ENCODE measurements at regions not wholly inside any gene's neighbourhood (a gene's known extent, or its start where the extent isn't known, plus 50 kb on each side); places are given as distances from the start of the nearest gene placed in this dataset.
"Not testable (repeated sequence)": the region's sequence is repeated elsewhere in the genome, so short reads cannot be mapped to it uniquely, and the experiment has no call there.

DNA sequence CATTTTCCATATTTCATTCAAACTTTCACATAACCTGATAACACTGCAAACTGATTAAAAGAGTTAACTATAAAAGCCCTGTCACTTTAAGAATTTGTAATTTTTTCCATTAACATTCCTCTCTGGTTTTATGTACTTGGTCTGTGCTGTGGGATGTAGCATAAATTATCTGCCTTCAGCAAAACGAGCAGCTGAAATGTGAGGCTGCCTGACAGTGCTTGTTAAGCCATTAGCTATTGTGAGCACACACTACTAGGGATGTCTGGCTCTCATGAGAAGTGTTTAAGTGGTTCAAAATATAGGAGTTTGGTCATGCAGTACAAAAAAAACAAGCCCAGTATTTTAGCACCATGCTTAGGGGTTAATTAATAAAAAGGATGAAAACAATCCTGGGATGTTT lies 63.0 kb downstream of the HOXA1 start:
- no peak for DNase-seq (ENCODE audit: low spot score)

DNA sequence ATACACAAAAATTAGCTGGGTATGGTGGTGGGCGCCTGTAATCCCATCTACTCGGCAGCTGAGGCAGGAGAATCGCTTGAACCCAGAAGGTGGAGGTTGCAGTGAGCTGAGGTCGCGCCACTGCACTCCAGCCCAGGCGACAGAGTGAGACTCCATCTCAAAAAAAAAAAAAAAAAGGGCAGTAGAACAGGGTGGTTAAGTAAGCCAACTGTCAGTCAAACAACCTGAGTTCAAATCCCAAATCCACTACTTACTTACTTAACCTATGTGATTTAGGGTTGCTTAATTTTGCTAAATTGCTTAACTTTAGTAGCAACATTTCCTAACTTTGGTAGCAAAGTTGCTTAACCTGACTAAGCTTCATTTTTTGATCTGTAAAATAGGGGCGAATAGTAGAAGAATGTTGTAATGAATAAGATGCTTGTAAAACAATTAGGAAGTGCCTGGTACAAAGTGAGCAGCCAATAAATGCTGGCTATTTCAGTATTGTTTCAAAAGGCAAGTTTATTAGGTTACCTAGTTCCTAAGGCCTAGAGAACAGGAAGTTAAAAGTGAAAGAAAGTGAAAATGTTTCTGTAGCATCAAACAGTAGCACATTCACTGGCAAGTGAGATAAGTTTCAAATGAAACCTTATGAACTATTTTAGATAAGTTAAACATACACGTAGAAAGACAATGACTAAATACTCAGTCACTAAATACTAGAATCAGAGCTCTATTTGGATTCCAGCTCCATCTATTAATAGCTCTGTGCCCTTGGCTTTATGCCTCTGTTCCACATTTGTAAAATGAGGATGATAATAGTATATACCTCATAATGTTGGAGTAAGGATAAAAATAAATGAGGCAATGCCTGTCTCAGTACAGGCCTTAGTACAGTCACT lies 64.3 kb downstream of the HOXA1 start:
- DNase-seq (ENCODE audit: low spot score): peak; percentile 6

DNA sequence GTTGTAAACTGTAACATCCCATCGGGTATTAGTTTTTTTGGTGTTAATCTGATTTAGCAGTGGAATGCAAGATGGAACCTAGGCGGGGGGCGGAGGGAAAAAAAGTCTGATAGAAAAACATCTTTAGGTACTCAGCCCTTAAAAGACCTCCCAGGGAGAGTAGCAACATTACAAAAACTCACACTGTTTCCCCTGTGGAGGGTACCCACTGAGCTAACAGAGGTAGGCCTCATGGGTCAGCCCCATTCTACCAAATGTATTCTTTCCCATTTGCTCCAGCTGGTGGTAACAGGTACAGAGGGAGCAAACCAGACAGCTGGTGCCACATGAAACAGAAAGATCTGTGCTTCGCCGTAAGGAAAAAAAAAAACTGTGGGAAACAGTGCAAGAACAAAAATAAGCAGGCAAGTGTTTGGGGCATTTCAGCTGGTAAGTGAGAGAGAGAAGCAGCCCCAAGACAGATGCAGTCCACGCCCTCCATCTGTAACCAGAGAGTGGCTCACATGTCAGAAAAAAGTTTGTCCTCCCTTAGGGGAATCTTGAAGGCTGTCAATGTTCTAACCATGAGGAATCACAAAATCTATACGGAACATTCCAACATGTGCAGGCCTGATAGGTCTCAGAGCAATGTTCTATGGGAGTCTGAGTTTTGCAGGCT lies 65.3 kb downstream of the HOXA1 start:
- DNase-seq (ENCODE audit: low spot score): no peak

DNA sequence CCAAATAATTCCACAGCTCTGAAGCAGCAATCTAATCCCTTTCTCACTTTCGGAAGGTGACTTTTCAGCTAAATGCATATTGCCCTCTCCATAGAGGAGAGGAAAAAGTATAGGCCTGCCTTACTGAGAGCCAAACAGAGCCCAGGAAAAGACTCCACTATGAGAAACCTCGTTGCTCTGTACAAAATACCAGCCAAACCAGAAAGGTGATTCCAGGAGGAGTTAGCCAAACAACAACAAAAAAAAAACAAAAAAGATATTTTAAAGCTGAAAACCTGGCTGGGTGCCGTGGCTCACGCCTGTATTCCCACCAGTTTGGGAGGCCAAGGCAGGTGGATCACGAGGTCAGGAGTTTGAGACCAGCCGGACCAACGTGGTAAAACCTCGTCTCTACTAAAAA lies 70.5 kb downstream of the HOXA1 start:
- DNase-seq (ENCODE audit: low spot score): no peak

DNA sequence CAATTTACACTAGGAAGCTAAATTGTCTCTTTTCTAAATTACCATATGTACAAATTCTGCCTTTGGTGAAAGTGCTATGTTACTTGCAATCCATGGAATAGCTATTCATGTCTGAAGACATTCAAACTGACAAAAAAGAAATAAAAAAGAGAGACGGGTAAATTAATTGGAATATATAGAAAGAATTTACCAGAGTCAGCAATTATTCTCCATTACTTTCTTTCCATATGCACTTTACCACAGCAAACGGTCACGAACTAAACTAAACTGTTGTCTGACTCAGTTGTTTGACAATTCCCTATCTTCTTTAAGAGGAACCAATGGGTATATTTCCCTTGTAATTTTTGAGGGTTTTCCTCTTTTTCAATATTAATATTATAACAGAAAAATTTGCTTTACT lies 85.7 kb downstream of the HOXA1 start:
- DNase-seq (ENCODE audit: low spot score): no peak

DNA sequence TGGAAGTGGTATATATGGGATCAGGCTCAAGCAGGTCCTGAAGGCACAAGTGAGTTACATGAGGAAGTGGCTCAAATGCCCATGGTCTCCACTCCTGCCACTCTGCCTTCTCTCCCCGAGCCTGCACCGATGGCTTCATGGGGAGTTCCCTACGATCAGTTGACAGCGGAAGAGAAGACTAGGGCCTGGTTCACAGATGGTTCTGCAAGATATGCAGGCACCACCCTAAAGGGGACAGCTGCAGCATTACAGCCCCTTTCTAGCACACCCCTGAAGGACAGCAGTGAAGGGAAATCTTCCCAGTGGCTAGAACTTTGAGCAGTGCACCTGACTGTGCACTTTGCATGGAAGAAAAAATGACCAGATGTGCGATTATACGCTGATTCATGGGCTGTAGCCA lies 95.3 kb downstream of the HOXA1 start:
- DNase-seq (ENCODE audit: low spot score): no peak

DNA sequence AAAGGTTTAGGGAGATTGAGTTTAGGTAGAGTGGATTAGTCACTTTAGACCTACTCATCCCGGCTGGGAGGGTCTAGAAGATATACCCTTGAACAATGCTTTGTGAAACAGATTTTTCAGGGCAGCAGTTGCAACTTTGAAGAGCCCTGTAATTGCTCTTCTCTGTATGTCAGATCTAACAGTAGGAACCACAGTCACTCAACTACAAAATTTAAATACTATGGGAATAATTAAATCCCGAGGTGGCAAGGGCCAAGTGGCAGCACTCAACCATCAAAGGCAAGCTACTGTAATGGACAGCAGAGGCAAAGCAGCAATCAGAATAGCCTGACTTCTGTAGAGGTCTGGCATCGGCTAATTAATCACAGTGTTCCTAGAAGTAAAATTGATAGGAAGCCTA lies 97.5 kb downstream of the HOXA1 start:
- DNase-seq (ENCODE audit: low spot score): not testable (repeated sequence)

DNA sequence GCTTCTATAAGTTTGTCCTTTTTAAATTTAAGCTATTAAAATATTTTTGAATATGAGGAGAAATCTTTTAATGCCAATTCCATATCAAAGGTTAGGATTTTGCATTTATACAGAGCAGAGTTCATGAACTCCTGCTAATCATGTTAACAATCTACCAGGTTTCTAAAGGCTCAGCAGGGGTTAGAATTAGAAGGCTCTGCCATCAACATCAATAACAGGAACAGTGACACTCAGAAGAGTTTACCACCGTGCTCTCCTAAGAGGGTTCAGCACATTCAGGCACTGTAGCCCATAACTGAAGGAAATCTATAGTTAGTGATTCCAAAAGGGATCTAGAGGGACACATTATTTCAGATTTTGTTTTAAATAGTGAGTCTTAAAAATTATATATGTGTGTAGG lies 100.1 kb downstream of the HOXA1 start:
- DNase-seq (ENCODE audit: low spot score): no peak

DNA sequence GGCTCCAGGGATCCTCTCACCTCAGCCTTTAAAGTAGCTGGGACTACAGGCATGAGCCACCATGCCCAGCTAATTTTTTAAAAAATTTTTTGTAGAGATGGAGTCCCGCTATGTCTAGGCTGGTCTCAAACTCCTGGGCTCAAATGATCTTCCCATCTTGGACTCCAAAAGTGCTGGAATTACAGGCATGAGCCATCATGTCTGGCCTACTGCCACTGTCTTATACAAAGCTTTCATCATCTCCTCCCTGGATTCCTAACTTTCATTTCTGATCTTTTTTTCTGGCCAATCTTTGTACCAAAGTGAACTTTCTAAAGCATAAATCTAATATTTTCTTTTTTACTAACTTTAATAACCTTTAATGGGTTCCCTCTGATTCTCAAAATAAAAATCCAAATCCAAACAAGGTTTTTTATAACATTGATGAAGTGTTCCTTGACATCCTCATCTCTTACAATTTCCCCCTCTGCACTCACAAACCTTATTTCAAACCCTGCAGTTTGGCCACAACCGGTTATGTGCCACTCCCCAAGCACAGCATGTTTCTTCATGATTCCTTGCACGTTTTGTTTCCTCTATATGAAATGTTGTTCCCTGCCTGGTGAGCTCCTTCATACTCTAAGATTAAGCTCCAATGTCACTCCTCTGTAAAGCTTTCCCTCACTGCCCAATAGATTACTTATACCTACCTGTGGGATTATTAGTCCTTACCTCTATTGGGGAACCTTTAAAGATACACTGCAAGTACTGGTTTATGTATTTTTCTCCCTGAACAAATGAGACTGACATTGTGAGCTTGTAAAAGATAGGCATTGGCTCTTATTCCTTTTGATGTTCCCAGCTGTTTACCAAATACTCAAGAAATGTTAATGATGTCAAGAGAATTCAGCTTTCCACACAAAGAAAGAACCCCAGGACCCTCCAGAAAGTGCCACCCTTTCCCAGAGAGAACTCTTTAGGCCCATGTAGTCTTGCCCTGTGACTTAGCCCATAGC lies 101.7 kb downstream of the HOXA1 start:
- DNase-seq (ENCODE audit: low spot score): no peak

DNA sequence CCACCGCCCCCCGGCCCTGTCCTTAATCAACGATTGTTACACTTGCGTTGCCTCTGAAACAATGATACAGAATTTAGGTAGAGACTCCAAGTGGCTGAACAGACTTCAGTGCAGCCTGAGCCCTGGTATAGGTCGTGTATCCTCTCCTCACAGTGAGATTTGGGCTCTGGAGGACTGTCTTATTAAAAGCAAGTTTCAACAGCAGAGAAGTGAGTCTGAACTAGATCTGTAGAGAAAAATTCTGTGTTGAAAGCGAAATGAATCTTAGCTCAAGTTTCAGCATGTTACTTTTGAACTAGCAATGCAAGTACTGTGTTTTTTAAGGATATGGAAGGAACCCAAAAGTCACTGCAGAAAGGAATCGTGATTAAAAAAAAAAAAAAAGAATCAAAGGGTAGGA lies 103.1 kb downstream of the HOXA1 start:
- no peak for DNase-seq (ENCODE audit: low spot score)

DNA sequence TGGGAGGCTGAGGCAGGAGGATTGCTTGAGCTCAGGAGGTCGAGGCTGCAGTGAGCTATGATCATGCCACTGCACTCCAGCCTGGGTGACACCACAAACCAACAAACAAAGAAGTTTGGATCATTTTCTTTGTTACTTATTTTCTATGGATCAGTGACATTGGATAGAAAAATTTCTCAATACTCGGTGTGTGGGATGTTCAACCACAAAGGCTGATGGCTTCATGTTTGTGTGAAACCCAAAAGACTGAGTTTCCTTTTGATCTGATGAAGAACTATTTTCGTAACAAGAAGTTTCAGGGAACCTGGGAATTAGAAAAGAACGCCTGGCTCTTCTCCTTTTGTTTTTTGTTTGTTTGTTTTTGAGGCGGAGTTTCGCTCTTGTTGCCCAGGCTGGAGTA lies 104.0 kb downstream of the HOXA1 start:
- DNase-seq (ENCODE audit: low spot score): no peak

DNA sequence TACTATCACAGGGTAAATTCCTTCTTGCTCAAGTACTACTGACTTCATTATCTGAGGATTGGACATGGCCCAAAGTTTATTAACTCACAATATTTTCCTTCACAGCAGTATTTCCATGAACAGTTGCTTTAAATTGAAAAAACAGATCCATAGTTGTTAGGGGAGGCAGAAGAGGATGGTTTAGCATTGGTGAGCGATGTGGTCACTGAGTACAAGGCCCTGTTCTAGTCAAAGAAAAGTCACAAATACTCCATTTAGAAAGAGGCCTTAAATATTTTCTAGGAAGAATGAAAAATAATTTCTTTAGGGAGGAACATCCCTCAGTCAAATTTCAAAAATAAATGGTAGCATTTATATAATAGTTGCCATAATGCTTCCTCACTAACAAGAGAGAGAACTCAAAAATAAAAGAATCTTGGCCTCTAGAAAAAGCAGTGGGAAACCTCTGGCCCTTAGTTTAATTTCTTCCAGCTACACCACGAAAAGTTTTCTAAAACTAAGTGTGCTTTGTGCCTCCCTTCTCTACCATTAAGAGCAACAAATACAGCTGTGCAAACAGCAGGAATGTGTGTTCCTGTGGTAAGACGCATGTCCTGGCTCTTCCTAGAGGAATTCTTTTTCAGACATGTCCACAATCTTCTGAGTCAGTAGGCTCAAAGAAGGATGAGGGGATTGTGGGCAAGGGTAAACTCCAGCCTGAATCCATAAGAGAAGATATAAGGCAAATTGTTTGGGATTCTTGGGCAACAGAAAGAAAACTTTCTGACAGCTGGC lies 105.7 kb downstream of the HOXA1 start:
- no peak for DNase-seq (ENCODE audit: low spot score)

DNA sequence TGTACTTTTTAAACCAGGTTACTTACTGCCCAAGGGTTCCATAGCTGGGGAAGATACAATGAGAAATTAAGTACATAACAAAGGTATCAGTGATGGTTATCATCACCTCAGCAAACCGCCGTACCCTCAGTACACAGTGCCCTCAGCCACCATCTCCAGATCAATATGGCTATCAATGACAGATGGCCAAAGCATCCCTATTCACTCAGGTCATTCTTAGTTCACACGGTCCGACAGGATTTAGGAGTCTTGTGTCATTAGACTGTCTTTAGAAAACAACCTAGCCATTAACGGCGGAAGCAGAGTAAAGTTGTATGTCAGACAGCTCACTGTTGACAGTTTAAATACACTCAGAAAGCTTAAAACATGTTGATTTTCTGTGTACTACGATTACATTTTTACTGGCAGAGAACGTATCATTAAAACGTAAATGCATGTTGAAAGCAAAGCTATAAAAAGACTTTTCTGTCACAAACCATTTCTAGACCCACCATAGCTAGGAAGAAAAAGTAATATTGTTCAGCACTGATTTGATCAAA lies 106.9 kb downstream of the HOXA1 start:
- no peak for DNase-seq (ENCODE audit: low spot score)

DNA sequence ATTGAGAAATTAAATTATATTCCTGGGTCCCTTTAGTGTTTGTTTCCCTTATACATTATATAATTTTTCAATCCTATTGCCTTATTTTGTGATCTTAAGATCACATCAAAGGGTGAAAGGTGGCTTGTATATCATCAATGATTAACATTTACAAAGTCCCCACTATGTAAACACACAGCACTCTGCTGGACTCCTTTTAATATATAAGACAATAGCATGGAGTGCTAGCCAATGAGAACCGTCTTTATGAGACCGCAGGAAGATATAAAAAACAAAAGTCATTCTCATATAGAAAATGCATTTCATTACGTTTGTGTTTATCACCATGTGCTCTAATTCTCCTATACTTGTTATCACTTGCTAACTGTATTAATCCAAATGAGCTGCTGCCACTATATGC lies 108.5 kb downstream of the HOXA1 start:
- no peak for DNase-seq (ENCODE audit: low spot score)

DNA sequence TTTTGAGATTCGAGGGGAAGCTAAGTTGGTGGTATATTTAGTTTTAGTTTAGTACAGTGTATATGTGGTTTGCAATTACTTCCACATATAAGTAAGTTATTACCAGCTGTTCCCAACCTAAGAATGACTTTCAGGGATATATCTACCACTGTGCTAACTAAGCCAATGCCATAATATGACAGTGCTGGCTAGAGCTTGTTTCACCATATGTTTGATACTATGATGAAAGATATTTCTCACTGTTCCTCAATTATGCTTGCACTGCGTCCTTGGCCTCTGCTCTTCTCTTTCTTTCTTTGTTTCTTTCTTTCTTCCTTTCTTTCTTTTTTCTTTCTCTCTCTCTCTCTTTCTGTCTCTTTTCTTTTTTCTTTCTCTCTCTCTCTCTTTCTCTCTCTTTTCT lies 113.8 kb upstream of the SKAP2 start:
- DNase-seq (ENCODE audit: low spot score): no peak

DNA sequence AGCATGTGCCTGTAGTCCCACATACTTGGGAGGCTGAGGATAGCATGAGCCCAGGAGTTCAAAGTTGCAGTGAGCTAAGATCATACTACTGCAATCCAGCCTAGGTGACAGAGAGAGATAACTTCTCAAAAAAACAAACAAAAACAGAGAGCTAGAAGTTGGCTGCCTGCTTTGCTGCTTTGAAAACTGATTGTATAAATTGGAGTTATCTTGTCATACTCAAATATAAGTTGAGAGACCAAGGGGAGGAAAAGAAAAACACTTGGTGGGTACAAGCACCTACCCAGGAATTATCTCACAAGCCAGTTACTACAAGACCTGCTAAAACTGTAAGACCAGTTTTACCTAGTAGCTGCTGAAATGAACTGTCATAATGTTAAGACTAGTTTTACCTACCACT lies 112.5 kb upstream of the SKAP2 start:
- DNase-seq (ENCODE audit: low spot score): no peak

DNA sequence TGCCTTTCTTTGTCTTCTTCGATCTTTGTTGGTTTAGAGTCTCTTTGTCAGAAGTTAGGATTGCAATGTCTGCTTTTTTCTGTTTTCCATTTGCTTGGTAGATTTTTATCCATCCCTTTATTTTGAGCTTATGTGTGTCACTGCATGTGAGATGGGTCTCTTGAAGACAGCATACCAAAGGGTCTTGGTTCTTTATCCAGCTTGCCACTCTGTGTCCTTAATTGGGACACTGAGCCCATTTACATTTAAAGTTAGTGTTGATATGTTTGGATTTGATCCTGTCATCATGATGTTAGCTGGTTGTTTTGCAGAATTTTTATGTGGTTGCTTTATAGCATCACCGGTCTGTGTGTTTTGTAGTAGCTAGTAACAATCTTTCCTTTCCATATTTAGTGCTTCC lies 107.5 kb upstream of the SKAP2 start:
- DNase-seq (ENCODE audit: low spot score): not testable (repeated sequence)

DNA sequence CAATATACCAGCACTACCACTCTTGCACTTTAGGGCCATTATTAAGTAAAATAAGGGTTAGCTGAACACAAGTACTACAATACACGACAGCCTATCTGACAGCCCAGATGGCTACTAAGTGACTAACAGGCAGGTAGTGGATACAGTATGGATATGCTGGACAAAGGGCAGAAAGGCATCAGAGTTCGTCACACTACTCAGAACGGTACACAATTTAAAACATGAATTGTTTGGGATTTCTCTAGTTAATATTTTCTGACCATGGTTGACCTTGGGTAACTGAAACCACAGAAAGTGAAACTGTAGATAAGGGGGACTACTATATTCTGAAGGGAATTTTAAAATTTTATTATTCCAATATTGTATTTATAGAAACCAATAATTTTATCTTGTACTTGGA lies 101.3 kb upstream of the SKAP2 start:
- no peak for DNase-seq (ENCODE audit: low spot score)

DNA sequence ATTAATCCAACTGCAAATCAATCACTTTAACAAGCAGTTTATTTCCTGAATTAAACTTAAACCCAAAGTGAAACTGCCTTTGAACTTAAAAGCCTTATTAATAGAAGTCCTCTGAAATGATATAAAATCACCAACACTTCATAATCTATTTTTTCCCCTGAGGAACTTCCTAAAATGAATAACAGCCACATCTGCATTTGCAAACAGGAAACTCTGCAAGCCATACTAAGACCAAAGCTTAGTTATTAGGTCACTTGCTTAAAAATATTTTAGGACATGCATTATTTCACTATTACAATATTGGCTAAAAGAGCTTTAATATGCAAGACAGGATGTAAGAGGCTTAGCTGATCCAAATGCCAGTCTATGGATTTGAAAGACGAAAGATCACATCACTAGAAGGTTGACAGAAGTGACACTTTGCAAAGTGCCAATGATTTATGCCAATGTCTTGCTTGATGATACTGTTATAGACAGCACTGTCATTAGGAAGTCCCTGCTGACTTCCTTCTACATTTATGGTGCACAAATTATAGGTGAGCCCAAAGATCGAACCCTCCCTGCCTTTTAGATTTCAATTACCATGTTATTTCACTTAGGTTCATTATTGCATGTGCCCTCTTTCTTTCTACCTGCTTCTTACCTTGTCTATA lies 99.9 kb upstream of the SKAP2 start:
- DNase-seq (ENCODE audit: low spot score): no peak

DNA sequence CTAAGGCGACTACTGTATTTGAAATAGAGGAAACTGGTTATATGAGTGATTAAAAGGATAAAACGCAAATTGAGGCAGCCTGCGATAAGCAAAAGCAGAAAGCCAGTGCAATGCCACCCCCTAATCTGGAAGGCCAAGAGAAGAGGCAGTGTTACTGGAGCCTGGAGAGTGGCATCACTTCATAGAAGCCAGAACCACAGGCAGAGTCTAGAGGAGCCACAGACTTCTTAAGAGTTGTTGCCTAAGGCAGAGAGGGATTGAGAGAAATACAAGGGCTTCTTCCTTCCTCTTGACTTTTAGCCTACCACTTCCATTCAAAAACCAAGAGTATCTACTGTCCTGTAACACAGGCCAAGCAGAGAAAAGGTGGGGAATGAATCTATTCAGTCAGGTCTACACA lies 94.9 kb upstream of the SKAP2 start:
- no peak for DNase-seq (ENCODE audit: low spot score)

DNA sequence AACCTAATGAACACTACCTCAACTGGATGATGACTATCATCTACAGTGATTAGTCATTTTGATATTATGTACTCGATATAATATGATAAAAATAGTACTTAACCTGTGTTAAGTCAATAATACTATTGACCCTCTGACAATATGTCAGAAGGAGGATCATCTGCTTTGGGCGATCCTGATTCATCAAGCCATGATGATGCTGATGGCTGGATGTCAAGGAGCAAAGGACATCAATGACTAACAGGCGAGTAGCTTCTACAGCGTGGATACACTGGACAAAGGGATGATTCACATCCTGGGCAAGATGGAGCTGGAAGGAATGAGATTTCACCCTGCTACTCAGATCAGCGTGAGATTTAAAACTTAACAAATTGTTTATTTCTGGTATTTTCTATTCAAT lies 94.4 kb upstream of the SKAP2 start:
- DNase-seq (ENCODE audit: low spot score): no peak
